Erythroblast (primary cell): ENCODE measurements at regions not wholly inside any gene's neighbourhood (a gene's known extent, or its start where the extent isn't known, plus 50 kb on each side); places are given as distances from the start of the nearest gene placed in this dataset.

Experiments
- GATA1 ChIP-seq: IDR thresholded peaks from 2 replicates; pipeline ENCODE4 v1.6.1; 2011; ENCODE audit warnings: low read depth, mild to moderate bottlenecking, control low read depth, low read length, moderate library complexity
- POLR2A ChIP-seq: IDR thresholded peaks from 2 replicates; pipeline ENCODE4 v1.6.1; 2011; ENCODE audit warnings: mild to moderate bottlenecking, low read length

DNA sequence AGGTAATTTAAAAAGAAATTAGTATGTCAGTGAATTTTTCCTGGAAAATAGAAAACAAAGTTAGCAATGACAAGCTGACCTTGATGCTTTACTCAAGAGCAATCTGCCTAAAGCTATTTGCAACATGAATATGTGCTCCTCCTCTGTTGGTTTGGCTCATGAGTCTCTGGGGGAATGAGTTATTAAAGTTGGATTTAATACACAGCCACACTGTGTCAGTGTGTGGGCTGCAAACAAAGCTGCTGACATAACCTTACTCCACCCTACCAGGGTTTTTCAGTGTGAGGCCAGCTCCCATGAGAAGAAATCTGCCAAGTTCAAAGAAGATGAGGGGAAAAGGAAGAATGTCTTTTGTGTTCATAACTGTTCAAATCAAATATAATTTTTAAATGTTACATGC, 280.5 kb downstream of the TLL1 start:
- TF ChIP-seq POLR2A (no peak), GATA1 (no peak)
